Body of pancreas (tissue), 4 donors: ENCODE measurements at regions not wholly inside any gene's neighbourhood (a gene's known extent, or its start where the extent isn't known, plus 50 kb on each side); places are given as distances from the start of the nearest gene placed in this dataset.

Source experiments
- ATAC-seq: fragments of 150-250 bp; one replicate; pipeline ENCODE4 v1.9.1; 2016
- DNase-seq, 4 donors: peaks; one replicate each; pipeline ENCODE4 v3.0.0-alpha.2; 2019
- H3K27ac ChIP-seq, 4 donors: fragments of 200-600 bp; sonication (generic); 1 replicate in 3 of 4; 2 replicates in 1 of 4; pipeline versions ENCODE4 v1.5.1 to v1.6.1; 2016 to 2019; ENCODE audit warnings: mild to moderate bottlenecking in 1 of 4, mixed read lengths in 1 of 4, moderate library complexity in 1 of 4
- H3K27me3 ChIP-seq, 2 donors: fragments of 200-600 bp; sonication (generic); one replicate each; pipeline ENCODE4 v1.6.0; 2016; ENCODE audit warnings: mild to moderate bottlenecking in 1 of 2
- H3K36me3 ChIP-seq, 2 donors: fragments of 200-600 bp; sonication (generic); replicated peaks in 1 of 2; 2 replicates each; pipeline ENCODE4 v1.5.1; 2016; ENCODE audit warnings: low read depth in 2 of 2; ENCODE audit not compliant: insufficient read depth in 1 of 2
- H3K4me1 ChIP-seq: fragments of 200-600 bp; sonication (generic); one replicate; pipeline ENCODE4 v1.6.0; 2016
- H3K4me3 ChIP-seq, 2 donors: fragments of 200-600 bp; sonication (generic); 1 replicate in 1 of 2; 2 replicates in 1 of 2; pipeline ENCODE4 v1.5.1; 2016 to 2019
- H3K9me3 ChIP-seq, 3 donors: fragments of 200-600 bp; sonication (generic); 1 replicate in 2 of 3; 2 replicates in 1 of 3; pipeline ENCODE4 v1.5.1; 2016
- POLR2A ChIP-seq, 3 donors: fragments of 450-650 bp; IDR thresholded peaks; one replicate each; pipeline ENCODE4 v1.6.1; 2016; ENCODE audit warnings: antibody characterized with exemption in 3 of 3, mild to moderate bottlenecking in 2 of 3
- WGBS, 2 donors: methylation state at CpG; one replicate each; pipeline ENCODE4 v1.1.5; 2017; 5-methylcytosine and 5-hydroxymethylcytosine counted together
- intact Hi-C: fragments of 100-400 bp; cut with DNase I; formaldehyde crosslinking; loops from one replicate; pipeline ENCODE4 v1.15.1; 2023
- TF ChIP-seq, protein P1 (sequence below), 7 experiments: fragments of 450-650 bp in 4 of 7; fragments of 200-600 bp in 3 of 7; sonication (generic) in 3 of 7; IDR thresholded peaks; one replicate each; pipeline ENCODE4 v1.5.1; 2016 to 2019; ENCODE audit warnings: antibody characterized with exemption in 7 of 7

GRCh38 chr22:20637750-20638506, 130.5 kb downstream of the MED15 start:
- DNase-seq = no peak
- 55 to 62% methylated on average over 7 of the region's 7 CpGs for WGBS, 2 donors

GRCh38 chr22:20638507-20638870, 131.1 kb downstream of the MED15 start:
- H3K9me3 ChIP-seq = no peaks in the 10 kb centered on the region
- ATAC-seq = peak; percentile 55
- no peak for TF ChIP-seq POLR2A (IDR thresholded peaks at IDR 0.05)
- TF ChIP-seq, protein P1, sequence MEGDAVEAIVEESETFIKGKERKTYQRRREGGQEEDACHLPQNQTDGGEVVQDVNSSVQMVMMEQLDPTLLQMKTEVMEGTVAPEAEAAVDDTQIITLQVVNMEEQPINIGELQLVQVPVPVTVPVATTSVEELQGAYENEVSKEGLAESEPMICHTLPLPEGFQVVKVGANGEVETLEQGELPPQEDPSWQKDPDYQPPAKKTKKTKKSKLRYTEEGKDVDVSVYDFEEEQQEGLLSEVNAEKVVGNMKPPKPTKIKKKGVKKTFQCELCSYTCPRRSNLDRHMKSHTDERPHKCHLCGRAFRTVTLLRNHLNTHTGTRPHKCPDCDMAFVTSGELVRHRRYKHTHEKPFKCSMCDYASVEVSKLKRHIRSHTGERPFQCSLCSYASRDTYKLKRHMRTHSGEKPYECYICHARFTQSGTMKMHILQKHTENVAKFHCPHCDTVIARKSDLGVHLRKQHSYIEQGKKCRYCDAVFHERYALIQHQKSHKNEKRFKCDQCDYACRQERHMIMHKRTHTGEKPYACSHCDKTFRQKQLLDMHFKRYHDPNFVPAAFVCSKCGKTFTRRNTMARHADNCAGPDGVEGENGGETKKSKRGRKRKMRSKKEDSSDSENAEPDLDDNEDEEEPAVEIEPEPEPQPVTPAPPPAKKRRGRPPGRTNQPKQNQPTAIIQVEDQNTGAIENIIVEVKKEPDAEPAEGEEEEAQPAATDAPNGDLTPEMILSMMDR (IDR thresholded peaks at IDR 0.05) = no peak
- H3K4me1 ChIP-seq = peaks cover 12% of the 10 kb centered on the region
- no peaks in the 10 kb centered on the region for H3K27me3 ChIP-seq
- H3K4me3 ChIP-seq = no peak overlapping the region
- intact Hi-C loops = no loop called here
- no peak overlapping the region for H3K27ac ChIP-seq
- peak; percentile 38 to 76 (median 58) for DNase-seq
- WGBS, 2 donors = 21% methylated on average over 1 of the region's 1 CpG
- no peaks in the 10 kb centered on the region for H3K36me3 ChIP-seq

More at GRCh38 chr22:20637750-20638506, 130.5 kb downstream of the MED15 start:
- TF ChIP-seq, protein P1 (IDR thresholded peaks at IDR 0.05) = no peak
- no peak for TF ChIP-seq POLR2A (IDR thresholded peaks at IDR 0.05)
- H3K27ac ChIP-seq = no peak overlapping the region
- no peaks in the 10 kb centered on the region for H3K27me3 ChIP-seq
- H3K4me3 ChIP-seq = no peak overlapping the region
- H3K9me3 ChIP-seq = no peaks in the 10 kb centered on the region
- peaks cover 12% of the 10 kb centered on the region for H3K4me1 ChIP-seq
- intact Hi-C loops = no loop called here
- no peaks in the 10 kb centered on the region for H3K36me3 ChIP-seq
- ATAC-seq = no peak

- no peak for DNase-seq
- H3K27me3 ChIP-seq = no peaks in the 10 kb centered on the region
- H3K4me1 ChIP-seq = peaks cover 12% of the 10 kb centered on the region
- ATAC-seq = no peak
- TF ChIP-seq, protein P1 (IDR thresholded peaks at IDR 0.05) = no peak
- H3K4me3 ChIP-seq = no peak overlapping the region
- intact Hi-C loops = no loop called here
- no peaks in the 10 kb centered on the region for H3K9me3 ChIP-seq
- no peaks in the 10 kb centered on the region for H3K36me3 ChIP-seq
- 88 to 89% methylated on average over 4 of the region's 4 CpGs for WGBS, 2 donors
- no peak overlapping the region for H3K27ac ChIP-seq
Measured at GRCh38 chr22:20639343-20639742, 131.9 kb downstream of the MED15 start.

- intact Hi-C loops = no loop called here
- no peak for DNase-seq
- no peak for ATAC-seq
- Histone ChIP-seq H3K27me3 (no peaks in the 10 kb centered on the region), H3K4me1 (peaks cover 12% of the 10 kb centered on the region), H3K4me3 (no peak overlapping the region), H3K9me3 (no peaks in the 10 kb centered on the region), H3K27ac (no peak overlapping the region), H3K36me3 (no peaks in the 10 kb centered on the region)
- 87 to 93% methylated on average over 3 of the region's 3 CpGs for WGBS, 2 donors
- no peak for TF ChIP-seq POLR2A (IDR thresholded peaks at IDR 0.05)
- TF ChIP-seq, protein P1 (IDR thresholded peaks at IDR 0.05) = no peak
Measured at GRCh38 chr22:20639750-20640149, 132.3 kb downstream of the MED15 start.
